SK-MEL-5 (cell line): ENCODE measurements at regions not wholly inside any gene's neighbourhood (a gene's known extent, or its start where the extent isn't known, plus 50 kb on each side); places are given as distances from the start of the nearest gene placed in this dataset.

Experiments used
- DNase-seq: peaks from one replicate; pipeline ENCODE4 v3.0.0-alpha.2; 2016; ENCODE audit warnings: low read depth, low spot score
- in situ Hi-C: cut with HindIII; loops from 2 replicates; pipeline ENCODE4 v1.10.0; 2016; ENCODE audit warnings: low sequenced_read_pairs, high pct_unique_total_duplicates, low pct_unique_long_range_greater_than_20kb

- in situ Hi-C loops: no loop called here
- no peak for DNase-seq
These were observed 72.1 kb upstream of the DIO3 start for GRCh38 chr14:101489092-101489760.

DNA sequence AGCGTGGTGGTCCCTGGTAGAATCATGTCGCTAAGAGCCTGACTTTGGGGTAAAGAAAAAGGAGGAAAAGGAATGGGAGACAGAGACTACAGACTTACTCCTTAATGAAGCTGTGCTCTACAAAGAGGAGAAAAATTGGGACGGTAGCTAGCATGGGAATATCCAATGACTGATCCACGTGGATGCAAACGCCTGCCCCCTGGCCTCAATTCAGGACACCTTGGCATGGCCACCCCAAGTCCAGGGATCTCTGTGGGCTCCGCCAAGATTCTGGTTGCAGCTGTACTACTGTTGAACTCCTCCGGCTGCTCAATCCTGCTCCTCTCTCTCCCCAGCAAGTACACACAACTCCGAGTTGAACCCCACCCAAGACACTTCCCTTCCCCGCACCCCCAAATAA lies 70.5 kb upstream of the DIO3 start:
- in situ Hi-C loops: no loop called here
- DNase-seq: no peak

- in situ Hi-C loops: no loop called here
- no peak for DNase-seq
These were observed 69.5 kb upstream of the DIO3 start for GRCh38 chr14:101491841-101492240.

DNA sequence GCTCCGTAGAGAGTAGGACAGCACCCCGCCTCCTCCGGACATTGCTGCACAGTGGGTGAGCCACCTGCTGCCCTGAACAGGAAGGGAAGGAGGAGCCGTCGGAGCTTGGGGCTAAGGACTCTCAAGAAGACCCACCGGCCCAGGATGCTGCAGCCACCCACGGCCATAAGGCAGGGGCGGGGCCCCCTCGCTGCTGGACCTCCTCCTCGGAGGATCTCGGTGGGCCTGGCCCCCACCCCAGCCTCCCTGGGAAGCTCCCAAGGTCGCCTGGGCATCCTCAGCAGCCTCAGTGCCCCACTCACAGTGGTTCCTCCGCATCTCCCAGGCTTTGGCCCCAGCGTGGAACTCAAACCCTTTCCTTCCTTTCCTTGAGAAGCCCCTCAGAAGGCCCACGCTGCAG lies 68.6 kb upstream of the DIO3 start:
- in situ Hi-C loops: no loop called here
- DNase-seq: no peak

GRCh38 chr14:101494826-101495225 lies 66.5 kb upstream of the DIO3 start:
- no peak for DNase-seq
- in situ Hi-C loops: no loop called here

GRCh38 chr14:101495284-101495683 lies 66.0 kb upstream of the DIO3 start:
- DNase-seq: no peak
- in situ Hi-C loops: no loop called here

DNA sequence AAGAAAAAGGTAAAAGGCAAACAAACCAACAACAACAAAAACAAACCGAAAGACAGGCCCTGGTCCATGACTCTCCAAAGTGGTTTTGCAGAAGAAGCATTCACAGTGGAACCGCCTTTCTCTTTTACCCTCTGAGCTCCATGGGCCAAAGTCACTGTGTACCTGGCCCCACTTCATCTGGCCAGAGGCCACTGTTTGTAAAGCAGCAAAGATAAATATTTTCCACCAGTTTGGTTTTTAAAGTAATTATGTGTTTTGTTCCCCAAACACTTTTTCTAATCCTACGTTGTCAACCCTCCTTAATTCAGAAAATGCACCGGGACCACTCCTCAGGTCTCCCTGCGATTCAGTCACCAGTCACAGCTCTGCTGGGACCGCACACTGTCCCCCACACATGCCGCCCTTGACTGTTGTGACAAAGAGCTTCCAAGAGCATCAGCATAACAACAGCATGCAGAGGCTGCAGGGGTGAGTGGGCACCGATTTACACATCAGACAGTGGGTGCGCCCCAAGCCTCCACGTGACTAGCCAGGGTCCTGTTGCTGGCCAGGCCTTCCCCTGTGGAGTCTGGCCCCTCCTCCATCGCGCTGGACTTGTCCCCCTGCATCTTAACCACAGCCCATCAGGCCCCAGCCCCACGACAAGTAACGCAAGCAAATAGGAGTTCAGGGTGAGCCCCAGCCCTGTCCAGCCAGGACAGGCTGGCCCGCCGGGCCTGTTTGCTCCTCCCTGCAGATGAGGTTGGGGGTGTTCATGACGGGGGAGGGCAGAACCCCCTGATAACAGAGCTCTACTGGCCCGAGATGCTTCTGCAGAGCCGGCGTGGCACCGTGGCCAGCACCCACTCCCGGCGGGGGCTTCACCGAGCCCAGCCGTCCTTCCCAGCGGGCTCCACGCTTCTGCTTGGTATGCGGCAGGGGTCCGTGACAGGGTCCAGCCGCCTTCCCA lies 65.2 kb upstream of the DIO3 start:
- in situ Hi-C loops: no loop called here
- DNase-seq: no peak

GRCh38 chr14:101496776-101497683 lies 64.3 kb upstream of the DIO3 start:
- no peak for DNase-seq
- in situ Hi-C loops: no loop called here

DNA sequence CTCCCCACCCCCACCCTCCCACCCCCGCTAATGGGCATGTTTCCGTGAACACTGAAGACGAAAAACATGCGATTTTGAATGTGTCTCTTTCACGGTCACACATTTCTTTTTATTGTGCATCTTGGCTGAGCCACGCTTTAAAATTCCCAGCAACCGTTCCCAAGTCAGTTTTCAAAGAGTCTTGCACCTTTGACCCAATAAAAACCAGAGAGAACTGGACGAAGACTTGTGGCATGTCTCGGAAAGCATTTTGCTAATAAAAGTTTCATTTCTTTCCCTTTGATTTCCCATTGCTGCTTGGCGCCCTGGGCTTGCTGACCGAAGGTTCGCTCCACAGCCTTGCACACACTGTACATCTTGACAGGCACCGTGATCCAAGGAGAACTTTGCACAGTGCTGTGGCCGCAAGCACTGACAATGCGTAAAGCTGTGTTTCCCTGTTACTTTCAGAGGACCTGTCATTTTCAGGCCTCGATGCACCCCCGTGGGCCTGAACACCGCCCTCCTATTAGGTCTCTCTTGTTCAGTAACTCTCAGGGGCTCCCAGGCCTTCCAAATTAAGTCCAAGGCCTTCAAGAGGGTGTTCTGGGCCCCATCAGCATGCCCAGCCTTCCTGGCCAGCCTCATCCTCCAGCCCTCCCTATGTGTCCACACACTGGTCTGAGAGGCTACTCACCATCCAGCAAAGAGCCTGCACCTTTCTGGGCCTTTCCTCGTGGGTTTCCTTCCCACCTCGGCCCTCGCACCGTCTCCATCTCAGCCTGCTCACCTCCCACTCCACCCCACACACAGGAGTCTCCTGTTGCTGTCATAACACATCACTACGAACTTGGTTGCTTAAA lies 63.4 kb upstream of the DIO3 start:
- DNase-seq: no peak
- in situ Hi-C loops: no loop called here

GRCh38 chr14:101498526-101498860 lies 62.8 kb upstream of the DIO3 start:
- in situ Hi-C loops: no loop called here
- no peak for DNase-seq

DNA sequence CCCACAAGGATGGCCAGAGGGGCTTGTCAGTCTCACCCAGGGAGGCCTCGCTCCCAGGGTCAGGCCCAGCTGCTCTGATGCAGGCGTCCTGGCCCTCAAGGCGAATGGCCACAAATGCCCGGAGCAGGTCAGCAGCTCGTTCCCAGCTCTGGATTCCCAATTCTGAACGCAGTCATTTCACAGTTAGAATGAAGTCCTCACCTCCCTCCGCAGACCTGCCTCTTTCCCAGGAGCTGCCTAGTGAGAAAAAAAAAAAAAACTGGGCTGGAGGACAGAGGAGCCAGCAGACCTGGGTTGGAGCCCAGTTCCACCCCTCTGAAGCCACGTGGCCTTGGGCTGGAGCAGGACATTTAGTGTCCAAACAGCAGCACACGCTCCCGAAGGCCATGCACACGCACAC lies 62.2 kb upstream of the DIO3 start:
- in situ Hi-C loops: no loop called here
- DNase-seq: no peak

DNA sequence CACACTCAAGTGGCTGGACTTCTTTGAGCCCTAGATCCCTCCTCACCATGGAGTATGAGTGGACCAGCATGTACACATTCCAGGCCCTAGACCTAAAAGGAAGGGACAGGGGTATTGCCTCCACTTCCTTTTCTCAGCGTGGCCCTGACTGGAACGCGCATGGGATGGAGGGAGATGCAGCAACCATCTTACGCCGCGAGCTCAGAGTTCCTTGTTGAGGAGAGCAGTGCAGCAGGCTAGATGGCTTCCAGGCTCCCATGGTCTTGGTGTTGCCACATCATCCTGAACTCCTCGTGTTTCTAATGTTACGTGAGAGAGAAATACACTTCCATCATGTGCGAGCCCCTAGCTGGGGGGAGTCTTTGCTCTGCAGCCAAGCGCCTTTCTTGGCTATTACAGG lies 61.8 kb upstream of the DIO3 start:
- DNase-seq: no peak
- in situ Hi-C loops: no loop called here

DNA sequence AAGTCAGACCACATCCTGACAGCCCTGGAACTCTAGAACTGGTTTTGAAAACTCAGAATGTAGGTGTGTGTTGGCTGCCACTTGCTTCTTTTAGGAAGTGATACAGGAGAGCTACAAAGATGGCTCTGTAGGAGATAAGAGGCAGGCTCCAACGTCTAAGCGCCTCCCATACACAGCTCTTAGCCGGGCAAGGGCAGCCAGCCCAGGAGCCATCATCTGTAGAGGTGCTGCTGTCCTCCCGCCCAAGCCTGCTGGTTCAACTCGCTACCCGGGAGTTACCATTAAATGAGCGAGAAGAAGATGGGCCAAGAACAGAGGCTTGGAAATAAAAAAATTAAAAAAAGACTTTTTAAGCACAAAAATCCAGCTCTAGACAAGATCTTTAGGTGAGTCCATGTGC lies 61.2 kb upstream of the DIO3 start:
- no peak for DNase-seq
- in situ Hi-C loops: no loop called here

DNA sequence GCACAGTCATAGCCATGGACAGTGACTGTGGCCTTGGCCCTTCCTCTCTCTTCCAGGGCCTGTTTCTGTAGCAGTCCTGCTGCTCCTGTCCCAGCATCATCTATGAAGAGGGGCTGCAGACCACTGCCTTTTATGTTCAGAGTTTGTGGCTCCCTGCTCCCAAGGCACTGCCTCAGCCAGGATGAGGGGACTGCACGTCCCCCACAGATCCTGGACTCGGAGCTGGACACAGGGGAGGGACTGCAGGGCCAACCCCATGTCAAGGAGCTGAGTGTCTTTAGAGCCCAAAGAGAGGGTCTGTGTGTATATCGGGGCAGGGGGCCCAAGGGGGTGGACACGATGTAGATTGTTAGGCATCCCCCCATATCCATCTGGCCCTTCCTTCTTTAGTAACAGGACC lies 60.6 kb upstream of the DIO3 start:
- DNase-seq: no peak
- in situ Hi-C loops: no loop called here

GRCh38 chr14:101501341-101501740 lies 60.0 kb upstream of the DIO3 start:
- no peak for DNase-seq
- in situ Hi-C loops: no loop called here

GRCh38 chr14:101501858-101502615 lies 59.3 kb upstream of the DIO3 start:
- DNase-seq: no peak
- in situ Hi-C loops: no loop called here
